GM19238 (cell line): ENCODE measurements at regions not wholly inside any gene's neighbourhood (a gene's known extent, or its start where the extent isn't known, plus 50 kb on each side); places are given as distances from the start of the nearest gene placed in this dataset.

ENCODE experiments used
- DNase-seq: peaks from one replicate; pipeline ENCODE4 v3.0.0; 2011; ENCODE audit warnings: low spot score; ENCODE audit not compliant: insufficient read length

DNA sequence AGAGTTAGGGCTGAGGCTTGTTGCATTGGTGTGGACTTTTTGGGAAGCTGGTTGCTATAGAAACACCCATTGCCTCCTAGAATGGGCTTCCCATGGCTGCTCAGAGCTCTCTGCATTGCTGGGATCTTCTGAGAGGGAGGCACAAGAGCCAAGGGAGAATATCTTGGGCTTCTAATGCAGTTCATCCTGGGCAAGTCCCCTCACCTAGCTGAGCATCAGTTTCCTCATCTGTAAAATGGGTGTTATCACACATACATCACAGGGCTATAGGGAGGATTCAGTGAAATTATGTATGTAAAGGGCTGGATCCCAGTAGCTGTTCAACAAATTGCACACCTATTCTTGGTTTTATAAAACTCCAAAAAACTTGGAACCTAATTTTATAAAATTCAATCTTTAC lies 106.1 kb upstream of the ALDH1B1 start:
- no peak for DNase-seq

DNA sequence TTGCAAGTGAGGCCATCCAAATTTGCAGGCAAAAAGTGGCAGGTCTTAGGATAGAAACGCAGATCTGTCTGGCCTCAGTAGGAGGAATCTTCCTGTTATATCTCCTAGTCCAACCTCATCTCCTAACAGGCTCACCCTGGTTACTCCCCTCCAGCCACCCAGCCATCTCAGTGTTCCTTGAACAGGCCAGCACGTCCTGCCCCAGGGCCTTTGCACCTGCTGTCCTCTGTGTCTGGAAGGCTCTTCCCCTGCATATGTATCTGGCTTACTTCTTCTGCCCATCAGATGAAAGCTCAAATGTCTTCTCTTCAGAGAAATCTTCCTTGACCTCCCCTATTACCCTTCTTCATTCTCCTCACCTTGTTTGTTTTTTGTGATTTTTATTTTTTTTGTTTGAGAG lies 107.3 kb upstream of the ALDH1B1 start:
- no peak for DNase-seq

DNA sequence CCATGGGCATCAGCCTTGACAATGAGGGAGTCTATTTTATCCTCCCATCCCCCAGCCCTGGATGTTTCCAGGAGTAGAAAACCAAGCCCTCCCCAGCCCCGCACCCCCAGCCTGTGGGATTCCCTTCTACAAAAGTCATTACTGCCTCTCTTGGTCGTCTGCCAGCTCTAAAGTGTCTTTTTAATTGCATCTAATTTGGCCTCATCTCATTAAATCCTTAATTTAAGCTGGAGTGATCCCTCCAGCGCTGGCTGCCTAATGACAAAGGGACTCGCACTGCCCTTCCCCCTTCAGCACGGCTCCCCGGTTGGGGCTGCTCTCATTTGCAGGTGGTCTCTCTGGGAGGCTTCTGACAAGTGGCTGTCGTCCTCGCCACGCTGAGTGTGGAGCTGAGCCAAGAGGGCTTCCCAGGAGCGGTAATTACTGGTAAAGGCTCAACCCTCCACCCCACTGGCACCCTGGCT lies 107.9 kb upstream of the ALDH1B1 start:
- no peak for DNase-seq

DNA sequence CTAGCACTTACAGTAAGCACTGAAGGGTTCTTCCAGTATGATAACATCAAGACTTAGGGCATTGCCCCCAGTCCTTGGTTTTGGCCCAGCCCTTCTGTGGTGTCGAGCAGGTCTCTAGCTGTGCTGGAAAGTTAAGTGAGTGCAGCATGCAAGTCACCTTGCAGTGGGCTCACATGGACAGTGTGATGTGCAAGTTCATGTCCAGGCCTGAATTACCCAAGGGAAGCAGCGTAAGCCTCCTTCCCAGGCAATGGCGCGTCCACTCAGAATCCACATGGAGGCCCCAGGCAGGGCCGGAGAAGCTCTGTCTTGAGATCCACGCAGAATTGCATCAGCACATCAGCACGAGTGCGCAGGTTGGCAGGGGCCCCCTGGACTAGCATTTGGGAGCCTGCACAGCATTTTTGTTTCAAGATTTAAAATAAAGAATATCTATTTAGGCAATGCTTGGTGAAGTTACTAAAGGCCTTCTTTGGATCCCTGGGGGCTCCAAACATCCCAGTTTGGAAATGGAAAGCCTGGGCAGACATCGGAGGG lies 108.4 kb upstream of the ALDH1B1 start:
- DNase-seq = no peak

DNA sequence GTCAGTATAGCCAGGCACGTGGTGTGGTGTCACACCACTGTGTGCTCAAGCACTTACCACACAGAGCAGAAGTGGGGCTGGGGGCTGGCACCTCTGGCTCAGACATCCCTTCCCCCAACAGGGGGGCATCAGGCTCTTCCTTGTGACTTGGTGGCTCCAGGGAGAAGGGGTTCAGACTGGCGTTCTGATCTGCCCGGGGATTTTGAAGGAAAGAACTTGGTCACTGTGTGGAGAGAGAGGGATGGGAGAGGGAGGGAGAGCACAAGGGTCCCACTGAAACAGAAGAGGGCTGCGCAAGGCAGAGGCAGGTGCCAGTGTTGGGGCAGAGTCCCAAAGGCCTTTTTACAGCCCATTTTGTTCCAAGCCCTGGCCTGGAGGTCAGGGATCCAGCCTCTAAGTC lies 109.7 kb upstream of the ALDH1B1 start:
- DNase-seq = no peak

DNA sequence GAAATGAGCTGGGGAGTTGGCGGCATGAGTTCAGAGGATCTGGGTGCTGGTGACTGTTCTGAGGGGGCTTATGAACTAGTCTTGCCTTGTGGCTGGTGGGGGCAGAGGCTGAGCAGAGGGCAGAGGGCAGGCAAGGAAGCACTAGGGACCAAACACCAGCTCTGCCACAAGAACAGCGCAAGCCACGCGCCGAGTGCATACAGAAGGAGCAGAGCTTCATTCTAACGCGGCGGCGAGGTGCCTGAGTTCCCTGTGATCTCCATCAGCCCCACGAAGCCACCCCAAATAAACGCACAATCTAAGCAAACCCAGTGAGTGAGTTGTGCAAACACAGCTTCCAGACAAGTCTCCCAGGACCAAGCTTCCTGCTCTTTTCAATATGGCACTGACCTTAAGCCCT lies 110.6 kb upstream of the ALDH1B1 start:
- no peak for DNase-seq

DNA sequence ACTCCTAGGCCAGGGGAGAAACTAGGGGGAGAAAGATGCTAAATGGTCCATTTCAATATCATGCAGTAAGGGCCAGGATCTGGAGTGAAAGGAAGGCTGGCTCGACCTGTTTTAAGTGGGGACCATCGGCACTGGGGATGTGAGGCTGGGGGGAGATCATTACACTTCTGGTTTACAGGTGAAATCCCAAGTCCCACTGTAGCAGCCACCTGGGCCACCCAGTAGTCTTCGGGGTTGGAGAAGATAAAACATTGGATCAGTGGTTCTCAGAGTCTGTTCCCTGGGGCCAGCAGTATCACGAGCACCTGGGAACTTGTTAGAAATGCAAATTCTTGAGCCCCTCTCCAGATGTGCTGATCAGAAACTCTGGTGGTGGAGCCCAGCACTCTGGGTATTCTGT lies 111.3 kb upstream of the ALDH1B1 start:
- no peak for DNase-seq

DNA sequence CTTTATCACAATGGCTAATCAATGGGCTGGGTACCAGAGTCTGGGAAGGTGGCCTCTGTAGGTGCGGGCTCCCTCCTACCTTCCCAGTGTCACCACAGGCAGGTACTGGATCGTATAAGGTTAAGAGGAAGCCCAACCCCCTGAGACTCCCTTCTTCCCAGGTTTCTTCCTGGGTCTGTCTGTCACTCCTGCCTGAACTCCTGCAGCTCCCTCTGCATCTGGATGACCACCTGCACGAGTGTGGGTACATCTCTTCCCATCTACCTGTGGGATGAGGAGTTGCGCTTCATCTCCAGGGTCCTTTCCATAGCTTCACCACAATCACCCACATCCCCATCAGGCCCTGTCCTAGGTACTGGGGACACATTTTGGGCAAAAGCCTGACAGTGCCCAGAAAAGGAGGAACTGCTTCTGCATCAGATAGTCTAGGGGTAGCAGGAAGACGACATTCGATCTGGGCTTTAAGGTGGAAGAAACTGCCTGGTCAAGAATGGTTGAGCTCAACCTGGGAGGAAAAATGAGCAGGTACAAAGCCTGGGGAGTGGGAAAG lies 112.2 kb upstream of the ALDH1B1 start:
- DNase-seq = no peak

DNA sequence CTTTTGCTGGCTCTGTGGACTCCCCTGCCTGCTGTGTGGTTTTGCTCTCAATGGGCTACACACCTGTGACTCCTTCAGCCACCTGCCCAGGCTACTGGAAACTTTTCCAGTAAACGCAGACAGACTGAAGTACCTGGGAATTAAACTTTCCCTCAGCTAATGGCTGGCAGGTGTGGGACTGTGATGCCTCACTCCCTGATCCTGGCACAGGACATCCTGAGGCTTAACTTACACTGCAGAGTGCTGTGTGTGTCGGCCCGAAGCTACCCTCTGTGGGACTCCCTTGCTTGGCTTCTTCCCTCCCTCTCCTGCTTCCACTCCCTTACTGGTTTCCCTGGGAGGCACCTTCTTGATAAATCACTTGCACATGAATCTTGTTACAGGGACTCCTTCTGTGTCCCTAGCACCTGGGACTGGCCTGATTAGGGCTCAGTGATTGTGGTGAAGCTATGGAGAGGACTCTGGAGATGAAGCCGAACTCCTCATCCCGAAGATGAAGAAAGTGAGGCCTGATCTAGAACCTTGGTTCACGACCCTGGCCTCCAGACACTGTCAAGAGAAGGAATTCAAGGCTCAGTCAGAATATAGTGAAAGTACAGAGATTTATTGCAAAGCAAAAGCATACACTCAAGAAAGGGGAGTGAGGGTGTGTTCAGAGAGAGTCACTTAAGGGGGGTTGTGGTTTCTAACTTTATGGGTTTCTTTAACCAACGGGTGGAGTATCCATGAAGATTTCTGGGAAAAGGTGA lies 113.4 kb upstream of the ALDH1B1 start:
- DNase-seq = no peak

DNA sequence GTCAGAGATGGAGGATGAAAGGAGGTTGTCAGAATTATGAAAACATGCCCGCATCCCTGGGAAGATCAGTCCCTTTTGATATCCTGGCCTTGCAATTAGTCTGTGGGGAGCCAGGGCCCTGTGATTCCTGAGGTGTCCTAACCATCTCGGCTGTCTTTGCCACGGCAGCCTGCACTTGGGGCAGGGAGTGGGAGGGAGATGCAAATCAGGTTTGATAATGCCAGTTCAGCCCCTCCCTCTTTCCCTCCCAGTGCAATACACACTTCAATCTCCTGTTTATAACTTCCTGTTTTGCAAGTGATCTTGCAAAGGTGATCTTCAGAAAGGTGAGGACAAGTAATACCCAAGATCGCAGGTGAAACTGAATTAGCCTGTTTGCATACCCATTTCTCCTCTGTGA lies 114.0 kb upstream of the ALDH1B1 start:
- no peak for DNase-seq

DNA sequence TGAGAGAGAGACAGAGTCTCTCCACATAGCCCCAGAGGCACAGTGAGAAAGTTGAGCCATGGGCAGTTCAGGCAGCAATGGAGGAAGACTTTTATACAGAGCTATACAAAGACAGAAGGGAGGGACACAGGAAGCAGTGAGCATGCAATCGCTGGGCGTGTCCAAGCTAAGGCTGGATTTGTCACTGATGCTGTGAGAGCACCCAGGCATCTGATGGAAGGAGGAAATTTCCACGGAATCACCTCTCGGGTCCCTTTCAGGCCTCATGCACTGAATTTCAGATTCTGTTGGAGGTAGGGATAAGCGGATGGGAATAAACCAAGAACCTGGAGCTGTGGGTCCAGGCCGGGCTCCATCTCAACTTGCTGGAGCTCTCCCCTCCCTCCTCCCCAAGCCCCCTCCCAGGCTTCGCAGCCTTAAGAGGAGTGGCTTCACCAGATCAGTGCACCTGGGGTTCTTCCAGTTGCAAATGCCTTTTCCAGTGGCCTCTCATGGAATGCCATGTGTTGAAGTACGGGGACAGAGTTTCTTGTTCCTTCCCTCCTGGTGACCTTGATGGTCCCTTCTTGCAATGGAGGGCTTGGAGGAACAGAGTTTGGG lies 114.8 kb upstream of the ALDH1B1 start:
- DNase-seq = no peak

DNA sequence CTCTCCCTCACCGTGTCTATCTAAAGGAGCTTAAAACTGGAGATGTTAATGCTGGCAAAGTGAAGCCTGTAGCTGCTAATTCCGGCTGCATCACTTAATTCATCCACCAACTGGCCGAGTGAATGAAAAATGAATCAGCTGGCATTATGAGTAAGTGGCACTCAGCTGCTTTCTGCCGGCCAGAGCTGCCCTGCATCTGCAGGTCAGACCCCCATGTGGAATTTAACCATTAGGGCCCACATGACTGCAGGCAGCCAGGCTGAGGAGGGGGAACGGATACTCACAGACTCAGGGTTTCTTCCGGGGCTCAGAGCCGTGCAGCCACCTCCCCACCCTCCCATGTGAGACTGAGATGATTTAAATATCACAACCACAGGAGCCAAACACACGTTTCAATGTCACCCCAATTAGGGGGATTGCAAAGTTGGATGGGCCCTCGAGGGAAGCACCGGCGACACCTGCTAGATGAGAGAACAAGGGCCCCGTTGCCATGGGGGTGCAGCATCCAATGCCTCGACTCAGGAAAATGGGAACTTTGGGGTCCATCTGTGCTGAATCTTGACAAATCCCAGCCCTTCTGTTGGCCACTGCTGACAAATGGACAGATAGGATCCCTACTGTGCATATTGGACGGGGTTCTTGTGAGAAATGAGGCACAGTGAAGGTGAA lies 115.6 kb upstream of the ALDH1B1 start:
- DNase-seq = no peak

DNA sequence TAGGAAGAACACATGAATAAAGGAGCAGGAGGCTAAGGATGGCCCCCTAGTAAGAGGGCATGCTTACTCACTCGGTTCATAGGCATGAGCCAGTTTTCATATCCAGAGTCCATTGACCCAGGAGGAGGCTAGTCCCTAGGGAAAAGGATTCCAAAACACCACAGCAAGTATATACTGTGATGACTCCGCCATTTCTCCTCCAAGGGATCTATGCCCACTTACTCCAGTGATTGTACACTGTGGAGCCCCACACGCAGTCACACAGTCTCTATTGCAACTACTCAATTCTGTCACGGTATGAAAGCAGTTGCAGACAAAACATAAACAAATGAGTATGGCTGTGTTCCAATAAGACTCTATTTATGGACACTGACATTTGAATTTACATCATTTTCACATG lies 117.7 kb upstream of the ALDH1B1 start:
- DNase-seq = no peak

DNA sequence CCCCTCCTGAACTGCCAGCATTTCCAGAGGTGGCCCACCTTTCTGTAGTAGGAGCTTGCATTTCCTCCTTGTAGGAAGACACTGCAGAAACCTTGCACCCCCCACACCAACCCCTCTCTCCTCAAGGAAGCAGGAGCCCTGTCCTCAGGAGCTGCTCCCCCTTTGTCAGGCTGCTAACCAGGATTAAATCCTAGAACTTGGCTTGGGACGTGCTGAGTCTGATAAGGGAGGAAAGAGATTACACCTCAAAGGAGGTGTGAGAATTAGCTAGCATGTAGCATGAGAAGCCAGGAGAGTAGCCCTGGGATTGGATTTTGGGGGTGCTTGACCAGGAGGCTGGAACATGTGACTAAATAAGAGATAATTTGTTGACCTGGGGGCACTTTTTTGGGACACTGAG lies 119.8 kb upstream of the ALDH1B1 start:
- DNase-seq = no peak

DNA sequence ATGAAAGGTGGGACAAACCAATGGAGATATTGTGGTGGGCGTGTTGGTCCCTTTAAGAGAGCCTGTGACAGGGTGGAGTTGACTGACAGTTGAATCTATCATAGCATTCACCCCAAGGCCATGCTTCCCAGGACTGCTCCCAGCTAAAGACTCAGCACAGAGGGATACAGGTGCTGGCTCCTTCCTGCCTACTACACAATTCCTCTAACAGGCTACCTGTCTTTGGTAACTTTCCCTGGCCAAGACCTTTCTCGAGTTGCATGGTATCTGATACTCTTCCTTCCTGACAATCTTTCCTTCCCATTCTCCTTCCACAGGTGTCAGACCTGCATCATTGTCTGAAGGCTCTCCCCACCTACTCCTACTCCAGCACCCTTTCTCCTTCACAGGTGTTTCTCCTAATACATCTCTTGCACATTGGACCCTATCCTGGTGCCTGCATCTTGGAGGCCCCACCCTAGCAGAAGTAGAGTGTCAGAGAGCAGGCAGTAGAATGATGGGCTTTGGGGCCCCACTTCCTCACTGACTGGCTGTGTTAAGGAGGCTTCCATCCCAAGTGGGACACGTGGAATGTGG lies 120.7 kb upstream of the ALDH1B1 start:
- no peak for DNase-seq

DNA sequence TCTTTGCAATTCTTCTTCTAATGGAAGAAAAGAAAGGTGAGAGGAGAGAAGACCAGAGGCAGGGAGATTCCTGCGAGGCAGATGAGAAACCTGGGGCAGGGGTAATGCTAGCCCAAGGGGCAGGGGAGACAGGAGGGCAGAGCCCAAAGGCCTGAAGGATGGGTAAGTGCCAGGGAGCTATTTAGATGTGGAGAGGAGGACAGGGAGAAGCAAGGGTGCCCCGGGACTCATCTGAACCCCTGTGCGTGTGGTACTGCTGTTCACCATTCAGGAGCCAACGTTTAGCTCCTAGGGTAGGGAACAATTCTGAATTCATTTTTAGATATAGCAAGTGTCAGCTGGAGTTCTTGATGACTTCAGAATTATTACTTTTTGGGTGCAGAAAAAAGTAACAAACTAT lies 122.7 kb upstream of the ALDH1B1 start:
- DNase-seq = no peak

DNA sequence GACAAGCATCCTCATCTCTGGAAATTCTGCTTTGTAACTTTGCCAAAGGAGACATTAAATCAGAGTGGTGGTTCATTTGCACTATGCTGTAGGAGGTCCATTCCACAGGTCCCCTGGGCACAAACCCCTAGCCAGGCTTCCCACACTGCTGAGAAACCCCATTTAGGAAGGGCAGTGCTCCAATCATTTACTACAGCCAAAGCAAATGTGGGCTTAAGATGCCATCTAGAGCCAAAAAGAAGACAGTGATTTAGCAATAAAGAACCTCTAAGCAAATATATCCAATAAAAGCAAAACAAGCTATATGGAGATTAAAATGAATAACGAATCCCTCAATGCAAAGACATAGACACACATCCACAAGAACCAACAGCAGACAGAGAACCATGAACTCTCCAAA lies 129.0 kb upstream of the ALDH1B1 start:
- no peak for DNase-seq

DNA sequence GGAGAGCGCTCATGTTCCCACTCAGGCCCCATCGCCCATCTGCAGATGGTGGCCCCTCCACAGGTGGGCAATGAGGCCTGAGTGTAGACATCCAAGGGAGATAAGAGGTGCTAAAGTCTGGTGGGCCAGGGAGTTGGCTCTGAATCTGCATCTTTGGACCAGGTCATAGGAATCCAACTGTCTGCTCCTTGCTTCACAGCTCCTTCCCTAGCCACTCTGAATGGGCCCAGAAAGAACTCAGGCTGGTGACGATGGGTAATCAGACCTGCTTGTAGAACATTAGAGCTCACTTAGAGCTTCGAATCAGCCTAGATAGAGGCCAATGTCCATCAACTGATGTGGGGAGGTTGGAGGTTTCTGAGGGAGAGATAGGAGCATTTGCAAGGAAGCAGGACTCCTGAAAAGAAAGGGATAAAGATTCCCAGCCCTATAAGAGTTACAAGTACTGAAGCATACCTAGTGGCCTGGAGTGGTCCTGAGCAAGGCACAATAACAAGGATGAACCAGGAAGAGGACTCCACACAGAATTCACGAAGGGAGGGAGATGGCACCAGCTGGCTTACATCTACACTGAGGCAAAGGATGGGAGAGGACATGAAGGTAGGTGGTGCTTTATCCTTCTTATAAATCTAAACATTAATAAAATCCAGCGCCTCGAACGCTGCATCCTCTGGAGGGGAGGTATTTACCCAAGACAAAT lies 132.8 kb upstream of the ALDH1B1 start:
- no peak for DNase-seq

DNA sequence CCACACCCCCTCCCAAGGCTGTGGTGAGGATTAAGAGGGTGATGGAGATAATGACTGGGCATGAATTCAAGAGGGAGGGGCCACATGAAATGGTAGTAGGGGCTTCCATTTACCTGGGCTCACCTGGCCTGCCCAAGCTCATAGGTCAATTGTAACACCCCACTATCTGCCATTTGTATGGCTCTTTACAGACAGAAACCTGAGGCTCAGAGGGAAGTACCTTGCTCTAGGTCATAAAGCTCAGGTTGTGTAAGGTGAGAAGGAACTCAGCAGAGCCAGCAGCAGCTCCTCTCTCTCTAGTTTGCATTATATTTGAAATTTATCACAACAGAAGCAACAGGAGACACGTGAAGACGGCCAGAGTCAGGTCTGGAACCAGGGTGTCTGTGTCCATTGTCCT lies 133.4 kb upstream of the ALDH1B1 start:
- no peak for DNase-seq

DNA sequence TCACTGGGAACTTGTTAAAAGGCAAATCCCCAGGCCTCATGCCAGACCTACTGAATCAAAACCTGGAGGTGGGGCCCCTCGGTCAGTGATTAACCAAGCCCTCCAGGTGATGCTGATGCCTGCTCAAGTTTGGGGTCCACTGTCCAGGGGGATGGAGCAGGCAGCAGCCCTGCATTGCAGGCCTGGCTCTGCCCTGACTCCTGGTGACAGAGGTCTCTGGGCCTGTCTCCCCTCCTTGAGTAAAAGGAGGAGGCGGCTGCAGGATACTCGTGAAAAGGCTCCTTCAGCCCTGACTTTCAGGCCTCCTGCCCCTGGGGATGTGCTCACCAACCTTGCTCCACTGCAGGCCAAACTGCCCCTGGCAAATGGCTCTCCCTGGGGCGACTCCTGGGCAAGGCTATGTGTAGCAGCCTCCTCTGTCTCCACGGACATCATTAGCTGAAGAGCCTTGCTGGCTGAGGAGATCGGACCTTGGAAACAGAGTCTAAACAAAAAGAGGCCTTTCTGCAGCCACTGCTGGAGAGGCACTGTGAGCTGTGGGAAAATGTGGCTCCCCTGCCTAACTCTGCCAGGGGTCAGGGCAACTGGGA lies 134.8 kb upstream of the ALDH1B1 start:
- DNase-seq = no peak

DNA sequence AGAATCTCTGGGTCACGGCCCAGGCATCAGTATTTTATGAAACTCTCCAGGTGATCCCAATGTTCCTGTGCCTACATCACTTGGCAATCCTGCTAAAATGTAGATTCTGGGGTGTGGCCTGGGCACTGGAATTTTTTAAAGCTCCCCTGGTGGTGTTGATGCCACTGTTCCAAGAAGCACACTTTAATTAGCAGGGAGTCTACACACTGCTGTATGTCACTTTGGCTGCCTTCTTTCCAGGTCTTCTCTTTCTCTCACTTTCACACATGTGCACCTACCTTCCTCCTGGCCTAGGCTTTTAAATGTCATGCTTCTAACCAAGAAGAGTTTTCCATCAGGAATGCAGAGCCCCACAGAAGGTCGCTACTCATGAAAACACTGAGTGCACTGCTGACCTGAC lies 136.0 kb upstream of the ALDH1B1 start:
- DNase-seq = no peak
